ENCODE measurements at regions not wholly inside any gene's neighbourhood (a gene's known extent, or its start where the extent isn't known, plus 50 kb on each side); places are given as distances from the start of the nearest gene placed in this dataset.

GRCh38 chr4:175280153-175280552, 362.0 kb downstream of the ADAM29 start:
- no peak for TF ChIP-seq FOXP2 (optimal IDR thresholded peaks at IDR 0.05; ENCODE audit: control extremely low read depth, extremely low read length, insufficient read depth)
- no peak for TF ChIP-seq EZH2 (IDR thresholded peaks at IDR 0.05)

Measured in SK-N-MC (cell line).